ENCODE measurements at regions not wholly inside any gene's neighbourhood (a gene's known extent, or its start where the extent isn't known, plus 50 kb on each side); places are given as distances from the start of the nearest gene placed in this dataset.

- H3K27me3 ChIP-seq (replicated peaks in 1 of 4; ENCODE audit: control extremely low read depth in 1 of 4, control insufficient read depth in 3 of 4, insufficient read depth in 4 of 4, low read length in 3 of 4): no peaks in the 10 kb centered on the region
- H3K4me3 Mint-ChIP-seq: no peak overlapping the region
- no peaks in the 10 kb centered on the region for H3K9me3 Mint-ChIP-seq (ENCODE audit: insufficient read depth)
- no peaks in the 10 kb centered on the region for H3K9me3 ChIP-seq (ENCODE audit: control extremely low read depth in 1 of 3, control insufficient read depth in 2 of 3, insufficient read depth in 1 of 3, low read length in 2 of 3)
- no peak overlapping the region for H3K4me3 ChIP-seq (ENCODE audit: control extremely low read depth in 1 of 5, extremely low read depth in 1 of 5, insufficient read depth in 1 of 5, low read depth in 2 of 5, low read length in 4 of 5)
- ChIA-PET CTCF (no interaction called here), POLR2A (no interaction called here)
- WGBS (ENCODE audit: insufficient coverage): 95% methylated on average over 3 of the region's 8 CpGs
- no peak for ATAC-seq (ENCODE audit: low read depth)
- no peaks in the 10 kb centered on the region for H4K20me1 ChIP-seq (ENCODE audit: control insufficient read depth, insufficient read depth, low read length, poor library complexity, severe bottlenecking)
- no peak overlapping the region for H3K27ac Mint-ChIP-seq
- TF ChIP-seq EZH2 (IDR thresholded peaks at IDR 0.05; ENCODE audit: borderline replicate concordance, insufficient read depth, low read depth, low read length, poor library complexity, severe bottlenecking) (no peak), CTCF (IDR thresholded peaks at IDR 0.05) (no peak)
- H3K27me3 Mint-ChIP-seq: no peaks in the 10 kb centered on the region
- no peak for DNase-seq
- no peak overlapping the region for H3K27ac ChIP-seq (ENCODE audit: low read length in 2 of 2)
- H3K79me2 ChIP-seq (ENCODE audit: control insufficient read depth, insufficient read depth, low read length): no peaks in the 10 kb centered on the region
- no peak overlapping the region for H3K4me2 ChIP-seq (replicated peaks; ENCODE audit: low read depth, low read length, poor library complexity, severe bottlenecking)
- no peaks in the 10 kb centered on the region for H3K36me3 ChIP-seq (replicated peaks in 1 of 2; ENCODE audit: control extremely low read depth in 1 of 2, control insufficient read depth in 1 of 2, extremely low read depth in 1 of 2, insufficient read depth in 2 of 2, low read length in 1 of 2)
- intact Hi-C loops (cut with micrococcal nuclease): no loop called here
- H3K4me1 Mint-ChIP-seq: peaks cover 17% of the 10 kb centered on the region
- no peak overlapping the region for H3K9ac ChIP-seq (ENCODE audit: low read length)
- no peak overlapping the region for H2AFZ ChIP-seq (ENCODE audit: insufficient read depth, low read depth, low read length, poor library complexity, severe bottlenecking)
- peaks cover 13 to 16% of the 10 kb centered on the region in 2 donors for H3K4me1 ChIP-seq (ENCODE audit: control insufficient read depth in 2 of 2, insufficient read depth in 2 of 2, low read length in 2 of 2)
Measured at GRCh38 chr13:50720861-50721671, 122.4 kb downstream of the DLEU7 start.

- no peak overlapping the region for H2AFZ ChIP-seq (ENCODE audit: insufficient read depth, low read depth, low read length, poor library complexity, severe bottlenecking)
- Mint-ChIP-seq H3K4me1 (peaks cover 19% of the 10 kb centered on the region), H3K4me3 (no peak overlapping the region), H3K9me3 (ENCODE audit: insufficient read depth) (no peaks in the 10 kb centered on the region), H3K27ac (no peak overlapping the region), H3K27me3 (no peaks in the 10 kb centered on the region)
- CTCF ChIA-PET: no interaction called here
- H3K36me3 ChIP-seq (replicated peaks in 1 of 2; ENCODE audit: control extremely low read depth in 1 of 2, control insufficient read depth in 1 of 2, extremely low read depth in 1 of 2, insufficient read depth in 2 of 2, low read length in 1 of 2): no peaks in the 10 kb centered on the region
- TF ChIP-seq CTCF (IDR thresholded peaks at IDR 0.05): no peak
- TF ChIP-seq EZH2 (IDR thresholded peaks at IDR 0.05; ENCODE audit: borderline replicate concordance, insufficient read depth, low read depth, low read length, poor library complexity, severe bottlenecking): no peak
- WGBS (ENCODE audit: insufficient coverage): no CpG with 5 or more reads among the region's 1 CpG
- no peak overlapping the region for H3K9ac ChIP-seq (ENCODE audit: low read length)
- H4K20me1 ChIP-seq (ENCODE audit: control insufficient read depth, insufficient read depth, low read length, poor library complexity, severe bottlenecking): no peaks in the 10 kb centered on the region
- no peak overlapping the region for H3K27ac ChIP-seq (ENCODE audit: low read length in 2 of 2)
- ATAC-seq (ENCODE audit: low read depth) (no peak), DNase-seq (no peak)
- intact Hi-C loops (cut with micrococcal nuclease): no loop called here
- POLR2A ChIA-PET: no interaction called here
- H3K4me2 ChIP-seq (replicated peaks; ENCODE audit: low read depth, low read length, poor library complexity, severe bottlenecking): no peak overlapping the region
- peaks cover 17 to 19% of the 10 kb centered on the region in 2 donors for H3K4me1 ChIP-seq (ENCODE audit: control insufficient read depth in 2 of 2, insufficient read depth in 2 of 2, low read length in 2 of 2)
- H3K79me2 ChIP-seq (ENCODE audit: control insufficient read depth, insufficient read depth, low read length): no peaks in the 10 kb centered on the region
- no peaks in the 10 kb centered on the region for H3K9me3 ChIP-seq (ENCODE audit: control extremely low read depth in 1 of 3, control insufficient read depth in 2 of 3, insufficient read depth in 1 of 3, low read length in 2 of 3)
- no peaks in the 10 kb centered on the region for H3K27me3 ChIP-seq (replicated peaks in 1 of 4; ENCODE audit: control extremely low read depth in 1 of 4, control insufficient read depth in 3 of 4, insufficient read depth in 4 of 4, low read length in 3 of 4)
- no peak overlapping the region for H3K4me3 ChIP-seq (ENCODE audit: control extremely low read depth in 1 of 5, extremely low read depth in 1 of 5, insufficient read depth in 1 of 5, low read depth in 2 of 5, low read length in 4 of 5)
Measured at GRCh38 chr13:50721672-50721992, 121.9 kb downstream of the DLEU7 start.
